ENCODE measurements at regions not wholly inside any gene's neighbourhood (a gene's known extent, or its start where the extent isn't known, plus 50 kb on each side); places are given as distances from the start of the nearest gene placed in this dataset.
A peak's percentile ranks its signal among the peaks of the same experiment; 100 is the strongest.

- DNase-seq (ENCODE audit: low spot score), result no peak
These were observed 426.8 kb downstream of the HNRNPD start for GRCh38 chr4:81946996-81947395.

GRCh38 chr4:81930506-81931238 lies 443.1 kb downstream of the HNRNPD start:
- no peak for DNase-seq (ENCODE audit: low spot score)

- no peak for DNase-seq (ENCODE audit: low spot score)
These were observed 450.7 kb downstream of the HNRNPD start for GRCh38 chr4:81923140-81923539.

GRCh38 chr4:81922313-81922712 lies 450.6 kb upstream of the RASGEF1B start:
- no peak for DNase-seq (ENCODE audit: low spot score)

GRCh38 chr4:81921751-81922159 lies 450.0 kb upstream of the RASGEF1B start:
- DNase-seq (ENCODE audit: low spot score), result no peak

- DNase-seq (ENCODE audit: low spot score), result no peak
These were observed 448.1 kb upstream of the RASGEF1B start for GRCh38 chr4:81919810-81920209.

GRCh38 chr4:81919223-81919622 lies 447.5 kb upstream of the RASGEF1B start:
- no peak for DNase-seq (ENCODE audit: low spot score)

GRCh38 chr4:81915430-81915829 lies 443.7 kb upstream of the RASGEF1B start:
- no peak for DNase-seq (ENCODE audit: low spot score)

GRCh38 chr4:81914623-81915022 lies 442.9 kb upstream of the RASGEF1B start:
- no peak for DNase-seq (ENCODE audit: low spot score)

- DNase-seq (ENCODE audit: low spot score), result peak; percentile 11
These were observed 441.7 kb upstream of the RASGEF1B start for GRCh38 chr4:81913427-81913879.

- DNase-seq (ENCODE audit: low spot score), result no peak
These were observed 440.8 kb upstream of the RASGEF1B start for GRCh38 chr4:81912376-81913030.

GRCh38 chr4:81906905-81907304 lies 435.2 kb upstream of the RASGEF1B start:
- DNase-seq (ENCODE audit: low spot score), result no peak

- no peak for DNase-seq (ENCODE audit: low spot score)
These were observed 434.3 kb upstream of the RASGEF1B start for GRCh38 chr4:81905971-81906370.

GRCh38 chr4:81904121-81904520 lies 432.4 kb upstream of the RASGEF1B start:
- no peak for DNase-seq (ENCODE audit: low spot score)

- DNase-seq (ENCODE audit: low spot score), result no peak
These were observed 431.5 kb upstream of the RASGEF1B start for GRCh38 chr4:81903212-81903611.

GRCh38 chr4:81898862-81899504 lies 427.3 kb upstream of the RASGEF1B start:
- no peak for DNase-seq (ENCODE audit: low spot score)

- DNase-seq (ENCODE audit: low spot score), result no peak
These were observed 425.2 kb upstream of the RASGEF1B start for GRCh38 chr4:81896936-81897335.

GRCh38 chr4:81891005-81891996 lies 419.6 kb upstream of the RASGEF1B start:
- DNase-seq (ENCODE audit: low spot score), result no peak

GRCh38 chr4:81884986-81885385 lies 413.3 kb upstream of the RASGEF1B start:
- DNase-seq (ENCODE audit: low spot score), result no peak

- no peak for DNase-seq (ENCODE audit: low spot score)
These were observed 412.1 kb upstream of the RASGEF1B start for GRCh38 chr4:81883530-81884450.

- DNase-seq (ENCODE audit: low spot score), result no peak
These were observed 411.3 kb upstream of the RASGEF1B start for GRCh38 chr4:81883004-81883403.

Data from hepatic stellate cell (primary cell).